GM21381 (cell line): ENCODE measurements at regions not wholly inside any gene's neighbourhood (a gene's known extent, or its start where the extent isn't known, plus 50 kb on each side); places are given as distances from the start of the nearest gene placed in this dataset.

Source experiments
- ATAC-seq: cut with Tn5 transposase; IDR thresholded peaks from one replicate; pipeline ENCODE4 v1.9.1; 2021; ENCODE audit warnings: mild to moderate bottlenecking, moderate library complexity; ENCODE audit not compliant: unreplicated experiment

DNA sequence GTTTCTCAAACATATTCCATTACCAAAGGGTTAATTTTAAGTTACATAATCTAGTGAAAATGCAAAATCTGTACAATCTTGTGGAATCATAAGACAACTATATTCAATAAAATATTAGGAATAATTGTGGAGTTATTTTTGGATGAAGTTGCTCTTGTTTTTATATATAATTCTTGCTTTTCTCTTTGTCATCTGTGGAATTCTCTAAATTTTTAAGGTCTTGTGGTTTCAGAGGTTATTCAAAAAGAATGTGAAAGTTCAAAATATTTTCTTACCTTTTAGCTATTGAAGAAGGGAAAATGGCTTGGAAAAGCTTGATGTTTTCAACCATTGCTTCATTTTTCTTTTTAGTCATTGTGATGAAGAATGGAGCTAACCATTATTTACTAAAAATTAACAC, 552.1 kb downstream of the TFEC start:
- ATAC-seq = no peak

GRCh38 chr7:115477193-115477651, 553.3 kb downstream of the TFEC start:
- ATAC-seq = no peak

DNA sequence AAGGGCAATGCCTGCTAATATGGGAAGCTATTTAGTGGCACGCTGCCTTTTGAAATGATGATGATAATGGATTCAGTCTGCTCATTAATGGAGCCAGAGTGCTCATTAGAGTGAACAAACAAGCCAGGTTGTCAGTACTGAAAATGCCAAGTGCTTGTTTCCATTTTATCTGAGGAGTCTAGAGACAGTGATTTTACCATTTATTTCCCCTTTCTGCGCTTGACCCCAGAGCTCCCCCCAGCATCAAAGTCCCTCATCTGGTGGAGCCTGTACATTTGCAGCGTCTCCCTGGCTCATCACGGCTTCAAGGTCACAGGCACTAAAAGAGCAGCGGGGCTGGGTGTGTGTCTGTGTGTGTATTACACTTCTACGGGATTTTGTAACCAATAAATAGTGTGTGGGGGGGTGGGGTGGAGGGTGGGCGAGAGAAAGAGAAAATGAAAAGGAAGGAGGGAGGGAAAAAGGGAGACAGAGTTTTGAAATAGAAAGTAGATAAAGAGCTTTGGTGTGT, 553.8 kb downstream of the TFEC start:
- no peak for ATAC-seq

DNA sequence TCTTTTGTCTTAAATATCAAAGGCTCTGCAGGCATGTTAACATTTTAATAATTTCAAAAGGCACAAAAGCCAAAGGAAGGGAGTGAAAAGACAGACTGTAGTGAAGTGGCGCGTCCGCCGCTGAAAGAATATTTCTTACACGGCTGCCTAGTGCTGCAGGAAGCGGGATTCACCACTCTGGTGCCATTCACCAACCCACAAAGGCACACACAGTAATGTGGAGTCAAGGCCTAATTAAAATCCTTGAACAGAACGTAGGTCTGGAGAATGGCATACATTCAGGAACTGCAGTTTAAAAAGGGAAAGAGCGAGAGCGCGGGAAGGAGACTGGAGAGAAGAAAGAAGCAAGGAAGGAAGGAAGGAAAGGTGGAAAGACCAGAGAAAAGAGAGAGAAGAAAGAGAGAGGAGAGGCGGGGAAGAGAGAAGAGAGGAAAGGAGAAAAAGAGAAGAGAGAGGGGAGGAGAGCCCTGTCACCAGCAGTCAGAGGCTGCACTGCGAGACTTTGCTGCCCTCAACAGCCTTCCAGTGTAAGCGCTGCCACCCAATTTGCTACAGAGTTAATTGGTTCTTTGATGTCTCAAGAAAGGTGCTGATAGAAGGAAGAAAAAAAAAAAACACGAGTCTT, 554.0 kb downstream of the MDFIC start:
- ATAC-seq = no peak

DNA sequence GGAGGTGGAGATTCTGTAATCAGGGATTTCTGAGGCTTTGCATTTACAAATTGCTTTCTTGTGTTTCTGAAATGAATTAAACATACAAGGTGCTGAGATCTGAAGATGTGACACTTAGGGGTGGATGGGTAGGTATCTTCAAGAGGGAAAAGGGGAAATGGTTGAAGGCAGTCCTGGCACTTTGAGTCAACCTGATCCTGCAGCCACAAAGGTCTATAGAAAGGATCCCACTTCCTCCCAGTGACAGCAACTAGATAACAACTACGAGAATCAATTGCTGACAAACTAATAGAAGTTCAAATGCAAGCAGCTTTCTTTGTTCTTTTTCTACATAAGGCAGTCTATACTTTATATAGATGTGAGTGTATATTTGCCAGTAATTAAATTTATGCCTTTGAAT, 553.3 kb downstream of the MDFIC start:
- ATAC-seq = no peak

DNA sequence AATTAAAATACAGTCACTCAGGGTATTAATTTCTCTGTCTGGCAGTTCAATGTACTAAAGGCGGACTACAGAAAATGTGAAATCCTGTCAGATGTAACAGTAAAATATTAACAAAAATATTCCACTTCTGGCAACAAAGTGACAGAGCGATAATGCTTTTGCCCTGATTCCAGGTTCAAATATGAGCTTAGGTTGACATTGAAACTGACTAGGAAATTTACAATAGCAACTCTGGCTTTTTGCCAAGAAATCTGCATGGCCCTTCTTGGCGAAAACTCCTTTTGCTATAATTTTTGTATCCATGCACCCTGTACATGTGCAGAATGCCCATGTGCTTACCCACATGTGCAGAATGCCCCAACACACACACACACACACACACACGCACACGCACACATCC, 552.2 kb downstream of the MDFIC start:
- ATAC-seq = no peak

GRCh38 chr7:115471891-115472290, 550.0 kb downstream of the MDFIC start:
- no peak for ATAC-seq

DNA sequence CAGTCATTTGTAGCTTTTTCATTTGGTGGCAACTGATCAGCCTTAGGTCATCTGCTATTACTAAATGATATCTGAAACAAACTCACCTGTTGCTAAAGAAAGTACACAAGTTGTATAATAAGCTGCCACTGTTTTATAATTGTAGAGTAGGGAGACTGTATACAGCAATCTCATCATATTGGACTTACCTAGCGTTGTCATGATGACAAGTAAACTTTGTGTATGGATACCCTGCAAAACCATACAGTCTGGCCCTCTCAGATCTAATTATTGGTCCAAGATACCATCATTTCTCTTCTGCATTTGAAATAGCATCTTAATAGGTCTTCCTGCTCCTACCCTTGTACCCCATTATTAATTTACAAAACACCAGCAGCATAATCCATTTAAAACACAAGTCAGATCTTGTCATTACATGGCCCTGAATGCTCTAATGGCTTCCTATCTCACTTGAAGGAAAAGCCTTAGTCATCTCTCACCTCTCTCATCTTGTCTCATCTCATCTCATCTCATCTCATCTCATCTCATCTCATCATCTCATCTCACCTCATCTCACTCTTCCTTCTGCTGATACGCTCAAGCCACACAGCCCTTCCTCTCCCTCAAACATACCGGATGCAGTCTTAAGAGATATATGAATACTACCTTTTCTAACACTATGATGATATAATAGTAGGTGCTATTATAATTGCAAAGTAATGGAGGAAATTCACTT, 540.6 kb downstream of the MDFIC start:
- no peak for ATAC-seq

GRCh38 chr7:115449689-115450088, 527.8 kb downstream of the MDFIC start:
- ATAC-seq = no peak

DNA sequence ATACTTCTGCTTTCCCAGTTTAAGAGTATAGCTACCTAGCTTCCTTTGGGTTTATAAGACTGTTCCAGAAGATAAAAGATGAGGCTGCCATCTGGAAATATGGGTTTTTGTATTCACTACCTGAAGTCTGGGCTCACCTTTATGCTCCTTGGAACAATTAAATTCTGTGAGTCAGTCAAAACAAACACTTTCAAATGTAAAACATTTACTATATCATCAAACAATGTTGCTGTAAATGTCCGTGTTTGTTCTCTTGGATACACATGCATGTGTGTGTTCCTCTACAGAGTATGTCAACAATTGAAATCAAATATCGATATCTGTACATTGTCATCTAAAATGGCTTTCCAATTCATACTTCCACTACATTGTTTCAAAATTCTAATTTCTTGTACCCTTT, 525.6 kb downstream of the MDFIC start:
- ATAC-seq = no peak

GRCh38 chr7:115441033-115441432, 519.1 kb downstream of the MDFIC start:
- ATAC-seq = no peak

- peak; percentile 94 for ATAC-seq
These were observed 513.3 kb downstream of the MDFIC start for GRCh38 chr7:115435178-115435577.

DNA sequence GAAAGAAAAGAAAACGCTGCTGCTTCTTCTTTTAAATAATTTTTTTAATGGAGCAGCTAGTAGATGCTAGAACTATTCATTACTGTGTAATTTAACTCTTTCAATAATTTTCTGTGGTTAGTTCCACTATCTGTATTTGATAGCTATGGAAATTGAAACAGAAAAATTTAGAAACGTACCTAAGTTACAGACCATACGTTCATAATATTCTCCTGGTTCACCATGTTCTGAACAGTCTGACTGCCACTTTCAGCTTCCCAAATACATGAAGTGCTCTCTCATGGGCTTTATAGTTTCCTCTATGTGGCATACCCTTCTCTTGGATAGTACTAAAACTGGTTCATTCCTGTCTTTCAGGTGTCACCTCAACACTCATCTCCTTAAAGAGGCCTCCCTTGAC, 508.0 kb downstream of the MDFIC start:
- no peak for ATAC-seq

GRCh38 chr7:115417662-115418061, 495.8 kb downstream of the MDFIC start:
- ATAC-seq = no peak

DNA sequence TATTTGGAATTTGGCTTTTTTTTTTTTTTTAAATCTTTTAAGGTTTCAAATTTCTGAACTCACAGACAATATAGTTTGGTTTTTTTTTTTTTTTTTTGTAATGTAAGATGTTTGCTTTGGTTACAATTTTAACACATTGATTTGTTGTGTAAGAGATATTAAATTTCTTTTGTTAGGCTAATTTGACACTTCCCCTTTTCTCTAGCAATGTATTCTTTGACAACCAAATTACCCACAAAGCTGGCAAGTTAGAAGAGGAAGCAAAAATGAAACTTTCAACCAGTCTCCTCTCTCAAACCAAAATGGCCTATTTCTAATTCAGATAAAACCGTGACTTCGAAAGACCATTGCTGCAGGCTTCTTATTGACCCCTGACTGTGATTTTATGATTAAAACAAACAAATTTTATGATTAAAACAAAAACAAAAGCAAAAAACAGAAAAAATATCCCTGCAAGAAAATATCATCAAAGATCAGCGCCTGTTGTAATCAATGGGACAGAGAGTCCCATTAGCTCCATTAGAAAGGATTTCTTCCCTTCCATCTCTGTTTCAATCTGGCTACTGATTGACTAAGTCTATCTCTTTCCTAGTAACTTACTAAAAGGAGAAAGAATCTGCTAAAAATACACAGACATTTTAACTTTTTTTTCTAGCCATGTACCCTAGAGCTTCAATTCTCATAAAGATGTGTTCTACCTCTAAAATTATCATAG, 489.2 kb downstream of the MDFIC start:
- peak; percentile 96 for ATAC-seq

DNA sequence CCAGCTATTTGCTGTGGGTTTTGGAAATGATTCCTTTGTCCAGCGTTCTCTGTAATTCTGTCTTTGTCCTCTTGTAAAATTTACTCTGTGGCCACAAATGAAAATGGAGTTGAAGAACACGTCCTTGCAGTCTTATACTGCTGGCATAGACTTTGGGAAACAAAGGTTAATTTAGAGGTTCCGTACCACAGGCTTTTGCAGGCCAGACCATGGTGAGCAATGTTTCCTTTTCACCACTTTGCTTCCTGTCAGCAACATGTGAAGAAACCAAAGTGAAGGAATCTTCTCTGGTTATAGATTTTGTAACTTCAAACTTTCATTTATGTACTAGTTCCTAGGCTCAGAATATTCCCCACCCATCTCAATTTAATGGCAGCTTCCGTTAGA, 488.5 kb downstream of the MDFIC start:
- ATAC-seq = peak; percentile 6

GRCh38 chr7:115409682-115410433, 488.0 kb downstream of the MDFIC start:
- ATAC-seq = no peak

DNA sequence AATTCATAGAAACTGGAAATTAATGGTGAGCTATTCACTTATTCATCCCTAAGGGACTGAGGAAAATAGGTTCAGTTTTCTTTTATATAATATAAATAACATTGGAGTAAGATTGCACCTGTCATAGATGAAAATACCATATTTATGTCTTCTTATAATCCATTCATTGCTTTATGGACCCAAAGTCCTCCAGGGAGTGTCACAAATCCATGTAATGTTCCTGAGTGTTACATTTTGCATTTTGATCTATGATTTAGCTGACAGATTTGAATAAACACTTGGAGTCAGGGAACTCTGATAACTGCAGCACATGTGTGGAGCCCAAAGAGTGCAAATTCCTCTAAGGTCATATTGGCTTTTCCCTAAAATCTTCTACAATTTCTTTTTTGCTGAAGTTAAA, 484.3 kb downstream of the MDFIC start:
- ATAC-seq = no peak

GRCh38 chr7:115387137-115387536, 465.2 kb downstream of the MDFIC start:
- no peak for ATAC-seq

DNA sequence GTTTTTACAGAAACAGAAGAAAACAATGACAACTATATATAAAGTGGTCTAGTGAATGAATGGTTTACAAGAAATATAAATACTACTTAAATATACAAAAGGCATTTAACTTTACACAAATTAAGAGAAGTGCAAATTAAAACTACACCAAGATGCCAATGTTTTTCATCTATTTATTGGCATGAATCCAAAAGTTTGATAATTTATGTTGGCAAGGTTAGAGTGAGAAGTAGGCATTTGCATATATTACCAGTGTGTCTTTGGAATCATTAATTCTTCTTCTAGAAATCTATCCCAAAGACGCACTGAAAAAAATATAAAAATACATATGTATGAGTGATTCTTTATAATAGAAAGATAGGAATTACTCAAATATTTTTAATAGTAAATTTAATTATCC, 457.4 kb downstream of the MDFIC start:
- no peak for ATAC-seq

DNA sequence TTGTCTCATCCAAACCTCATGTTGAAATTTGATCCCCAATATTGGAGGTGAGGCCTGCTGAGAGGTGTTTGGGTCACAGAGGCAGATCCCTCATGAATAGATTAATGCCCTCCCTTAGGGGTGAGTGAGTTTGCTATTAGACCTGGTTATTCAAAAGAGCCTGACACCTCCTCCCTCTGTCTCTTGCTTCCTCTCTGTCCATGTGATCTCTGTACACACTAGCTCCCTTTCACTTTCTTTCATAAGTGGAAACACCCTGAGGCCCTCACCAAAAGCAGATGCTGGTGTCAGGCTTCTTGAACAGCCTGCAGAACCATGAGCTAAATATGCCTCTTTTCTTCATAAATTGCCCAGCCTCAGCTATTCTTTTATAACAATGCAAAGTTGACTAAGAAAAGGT, 447.1 kb downstream of the MDFIC start:
- no peak for ATAC-seq
